Posterior vena cava (tissue), 2 donors: ENCODE measurements at regions not wholly inside any gene's neighbourhood (a gene's known extent, or its start where the extent isn't known, plus 50 kb on each side); places are given as distances from the start of the nearest gene placed in this dataset.

Experiments used
- DNase-seq: peaks from one replicate; pipeline ENCODE4 v3.0.0-alpha.2; 2020; ENCODE audit warnings: low spot score
- intact Hi-C, 2 donors: fragments of 100-400 bp; cut with DNase I; formaldehyde crosslinking; loops; one replicate each; pipeline versions ENCODE4 v1.14.1 to v1.14.2; 2022 to 2023
- donor health status: DM: yes; HTN: yes; CAD: no.
- donor health status: DM: yes; HTN: yes; CAD: no.

DNA sequence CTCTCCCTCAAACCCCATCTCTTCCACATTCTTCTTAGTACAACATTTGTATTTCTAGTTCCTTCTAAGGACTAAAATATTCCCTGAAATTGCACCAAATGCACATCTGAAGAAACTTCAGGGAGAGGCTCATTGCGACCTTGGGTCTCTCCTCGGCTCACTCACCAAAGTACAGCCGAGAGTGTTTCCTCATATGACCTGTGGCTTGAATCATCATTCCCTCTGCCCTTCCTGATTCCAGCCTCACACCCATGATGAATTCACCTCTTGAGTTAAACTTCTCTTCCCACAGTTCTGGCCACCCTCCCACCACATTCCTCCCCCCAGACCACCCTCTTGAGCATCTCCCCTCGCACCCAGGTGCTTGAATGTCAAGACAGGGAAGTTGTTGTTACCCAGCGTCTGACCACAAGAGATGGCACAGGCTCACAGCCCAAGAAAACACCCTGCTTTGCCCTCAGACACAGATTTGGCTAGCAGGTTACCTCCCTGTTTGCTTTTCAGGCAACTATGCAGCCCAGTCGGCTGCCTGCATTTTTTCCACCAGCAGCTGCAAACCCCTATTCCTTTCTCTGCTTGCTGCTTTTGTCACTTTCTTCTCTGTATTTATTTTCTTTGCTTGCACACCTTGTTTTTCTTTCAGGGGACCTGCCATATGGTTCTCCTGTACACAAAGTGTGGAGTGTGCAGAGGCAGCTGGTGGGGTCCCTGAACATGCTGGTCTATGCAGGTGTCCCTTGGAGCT lies 214.8 kb downstream of the SPATA18 start:
- no peak for DNase-seq
- intact Hi-C loops = no loop called here

- no peak for DNase-seq
- intact Hi-C loops = no loop called here
These were observed 215.5 kb downstream of the SPATA18 start for GRCh38 chr4:52266537-52267137.

DNA sequence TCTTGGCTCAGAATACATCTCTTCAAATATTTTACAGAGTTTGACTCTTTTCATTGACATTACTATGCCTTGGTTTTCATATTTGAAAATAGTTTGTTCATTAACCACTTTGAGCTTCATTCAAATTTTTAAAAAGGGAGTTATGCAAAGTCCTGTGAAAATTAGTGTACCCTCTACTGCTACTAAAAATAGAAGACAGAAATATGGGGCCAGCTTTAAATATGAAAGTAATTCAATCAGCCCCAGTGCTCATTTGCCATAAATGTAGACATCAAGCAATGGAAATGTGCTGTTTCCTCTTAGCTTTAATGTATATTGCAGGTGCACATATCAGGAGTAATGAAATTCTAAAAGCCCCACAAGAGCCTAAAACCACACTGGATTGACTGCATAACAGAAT lies 218.7 kb downstream of the SPATA18 start:
- intact Hi-C loops = no loop called here
- DNase-seq = no peak

DNA sequence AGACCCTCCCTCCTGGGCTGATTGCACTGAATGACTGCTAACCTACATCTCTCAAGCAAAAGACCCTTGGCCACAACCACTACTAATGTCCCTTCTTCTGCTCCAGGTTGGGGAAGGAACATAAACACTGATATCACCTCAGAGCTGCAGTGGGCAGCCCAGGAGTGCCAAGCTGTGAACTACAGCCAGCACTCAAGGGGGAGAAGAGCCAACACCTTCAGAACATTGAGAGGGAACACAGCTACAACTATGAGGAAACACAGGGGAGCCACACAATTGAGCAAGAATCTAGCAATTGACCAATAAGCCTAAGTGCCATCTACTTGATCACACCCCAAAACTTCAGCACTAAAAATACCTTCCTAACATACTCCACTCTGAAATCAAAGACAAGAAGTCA lies 222.8 kb downstream of the SPATA18 start:
- no peak for DNase-seq
- intact Hi-C loops = no loop called here

GRCh38 chr4:52288212-52288855 lies 237.2 kb downstream of the SPATA18 start:
- DNase-seq = no peak
- intact Hi-C loops = no loop called here

- DNase-seq = no peak
- intact Hi-C loops = no loop called here
These were observed 239.4 kb downstream of the SPATA18 start for GRCh38 chr4:52290466-52290865.

DNA sequence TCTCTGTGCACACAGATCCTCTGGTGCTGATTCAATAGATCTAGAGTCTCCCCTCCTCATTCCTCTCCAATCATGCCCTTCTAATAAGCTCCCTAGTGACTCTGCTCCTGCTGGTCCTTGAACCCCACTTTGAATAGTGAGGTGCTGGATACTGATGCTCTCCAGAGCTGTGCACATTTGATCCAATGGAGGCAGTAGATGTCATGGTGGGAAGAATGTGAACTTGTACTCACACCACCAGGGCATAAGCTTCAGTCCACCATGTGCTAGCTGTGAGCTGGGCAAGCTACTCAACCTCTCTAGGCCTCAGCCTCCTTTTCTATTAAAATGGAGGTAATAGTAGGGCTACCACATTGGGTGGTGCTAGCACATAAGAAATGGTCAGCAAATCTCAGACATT lies 241.1 kb downstream of the SPATA18 start:
- intact Hi-C loops = no loop called here
- no peak for DNase-seq

DNA sequence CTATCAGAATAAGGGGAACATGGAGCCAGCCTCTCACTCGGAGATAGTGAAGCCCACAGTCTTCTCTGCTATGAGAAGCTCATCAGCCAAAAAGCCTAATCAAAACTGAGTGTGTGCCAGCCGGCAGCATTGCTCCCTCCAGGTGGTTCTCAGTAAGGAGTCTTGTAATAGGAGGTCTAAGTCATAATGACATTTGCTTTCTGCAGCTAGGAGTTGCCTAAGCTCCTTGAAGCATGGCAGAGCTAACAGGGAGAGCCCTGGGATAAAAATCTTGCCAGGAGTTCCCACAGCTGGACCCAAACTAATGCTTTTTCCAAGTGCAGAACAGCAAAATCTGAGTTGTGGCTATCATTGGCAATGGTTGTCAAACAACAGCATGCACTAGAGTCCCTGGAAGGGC lies 245.2 kb downstream of the SPATA18 start:
- DNase-seq = no peak
- intact Hi-C loops = no loop called here

DNA sequence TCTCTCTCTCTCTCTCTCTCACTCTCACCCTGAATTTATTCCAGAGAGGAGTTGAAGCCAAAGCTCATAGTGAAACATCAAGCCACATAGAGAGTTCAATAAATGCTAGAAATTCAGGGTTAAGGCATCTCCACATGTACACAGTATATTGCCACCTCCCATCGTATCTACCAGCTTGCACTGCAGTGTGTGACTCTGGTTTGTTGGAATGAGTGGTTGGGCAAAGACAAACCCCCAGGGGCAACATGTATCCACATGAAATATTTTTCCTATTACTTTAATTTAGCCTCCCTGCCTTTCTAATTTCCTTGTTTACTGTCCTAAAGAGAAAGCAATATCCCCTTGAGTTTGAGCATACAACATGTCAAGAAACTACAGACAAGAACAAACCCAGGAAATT lies 247.3 kb downstream of the SPATA18 start:
- intact Hi-C loops = no loop called here

DNA sequence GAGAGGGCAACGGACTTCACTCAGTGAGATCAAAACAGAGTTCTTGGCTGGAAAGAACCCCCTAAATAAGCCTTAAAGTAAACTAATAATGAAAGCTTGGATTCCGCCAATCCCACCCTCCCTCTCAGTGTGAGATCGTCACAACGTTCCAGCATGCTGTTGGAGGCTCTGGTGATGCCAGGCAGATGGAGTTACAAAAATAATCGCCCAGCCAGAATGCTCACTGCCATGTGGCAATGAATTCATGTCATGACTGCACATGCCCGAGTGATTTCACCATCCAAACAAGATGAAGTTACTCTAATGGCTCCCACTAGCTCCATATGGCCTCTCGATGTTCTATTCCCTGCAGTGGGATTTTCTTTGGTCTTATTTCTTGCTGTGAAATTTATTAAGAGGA lies 248.0 kb downstream of the SPATA18 start:
- intact Hi-C loops = no loop called here

More for the DNA sequence above, 247.3 kb downstream of the SPATA18 start:
- DNase-seq = no peak

GRCh38 chr4:52311464-52312125 lies 260.5 kb downstream of the SPATA18 start:
- no peak for DNase-seq
- intact Hi-C loops = no loop called here

More for the DNA sequence above, 248.0 kb downstream of the SPATA18 start:
- DNase-seq = no peak

GRCh38 chr4:52312722-52313121 lies 261.6 kb downstream of the SPATA18 start:
- DNase-seq = no peak
- intact Hi-C loops = no loop called here

GRCh38 chr4:52317361-52317879 lies 266.3 kb downstream of the SPATA18 start:
- intact Hi-C loops = no loop called here

GRCh38 chr4:52317981-52318380 lies 266.9 kb downstream of the SPATA18 start:
- DNase-seq = no peak

More at GRCh38 chr4:52317361-52317879, 266.3 kb downstream of the SPATA18 start:
- no peak for DNase-seq

DNA sequence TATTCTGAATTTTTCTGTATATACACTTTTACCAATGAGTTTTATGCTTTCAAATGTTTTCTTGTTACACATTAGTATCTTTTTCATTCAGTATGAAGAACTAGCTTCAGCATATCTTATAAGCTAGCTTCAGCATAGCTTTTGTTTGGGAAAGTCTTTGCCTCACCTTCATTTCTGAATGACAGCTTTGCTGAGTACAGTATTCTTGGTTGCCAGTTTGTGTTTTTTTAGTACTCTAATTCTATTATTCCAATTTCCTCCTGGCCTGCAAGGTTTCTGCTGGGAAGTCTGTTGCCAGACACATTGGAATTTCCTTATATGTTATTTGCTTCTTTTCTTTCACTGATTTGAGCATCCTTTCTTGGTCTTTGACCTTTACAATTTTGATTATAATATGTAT lies 278.8 kb downstream of the SPATA18 start:
- intact Hi-C loops = no loop called here
- DNase-seq = no peak

More at GRCh38 chr4:52317981-52318380, 266.9 kb downstream of the SPATA18 start:
- intact Hi-C loops = no loop called here

DNA sequence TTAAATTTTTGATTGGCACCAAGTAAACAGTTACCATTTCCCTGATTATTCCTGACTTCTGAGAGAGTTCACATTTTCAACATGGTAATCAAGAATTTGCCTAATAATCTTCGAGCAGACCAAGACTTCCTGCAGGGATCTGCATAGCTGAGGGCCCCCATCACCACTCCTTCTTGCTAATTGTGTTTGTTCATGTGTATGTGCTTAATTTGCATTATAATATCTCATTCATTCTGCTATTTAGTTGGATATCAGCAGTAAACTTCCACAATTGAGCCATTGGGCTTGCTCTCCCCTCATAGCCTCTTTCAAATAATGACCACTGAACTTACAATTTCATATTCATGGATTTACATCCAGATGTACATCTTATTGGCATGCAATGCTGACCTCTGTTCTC lies 292.5 kb downstream of the SPATA18 start:
- intact Hi-C loops = no loop called here
- no peak for DNase-seq

DNA sequence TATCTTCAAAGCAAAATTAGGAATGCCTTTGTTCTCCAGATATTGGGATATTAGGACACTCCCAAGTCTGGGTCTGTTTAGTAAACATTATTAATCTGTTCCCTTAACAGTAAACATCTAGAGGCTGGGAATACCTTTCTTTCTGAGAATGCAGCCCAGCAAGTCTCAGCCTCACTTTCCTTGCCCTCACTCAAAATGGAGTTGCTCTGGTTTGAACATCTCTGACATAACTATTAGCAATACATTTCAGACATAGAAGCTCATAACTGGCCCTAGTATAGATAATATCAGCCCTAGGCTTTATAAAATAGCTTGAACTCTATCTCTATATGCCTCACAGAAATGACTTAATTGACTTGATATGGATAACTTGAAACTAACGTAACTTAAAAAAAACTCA lies 299.8 kb downstream of the SPATA18 start:
- intact Hi-C loops = no loop called here
- DNase-seq = no peak

DNA sequence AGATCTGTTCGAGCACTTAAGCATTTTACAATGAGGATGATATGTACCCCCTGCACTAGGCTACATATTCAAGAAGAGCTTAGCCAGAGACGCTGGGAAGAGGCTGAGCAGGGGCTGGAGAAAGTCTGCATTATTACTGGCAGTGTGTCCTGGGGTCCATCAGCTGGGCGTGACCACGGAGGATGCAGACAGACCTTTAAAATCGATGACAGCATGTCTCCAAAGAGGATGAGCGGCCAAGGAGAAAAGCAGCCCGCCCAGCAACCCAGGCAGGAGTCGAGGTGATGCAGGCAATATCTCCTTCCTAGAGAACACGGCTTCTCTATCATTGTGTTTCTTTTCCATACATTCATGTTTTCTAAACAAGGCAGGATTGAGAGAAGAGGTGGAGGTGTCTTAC lies 300.7 kb downstream of the USP46 start:
- peak; percentile 64 for DNase-seq
- intact Hi-C loops = no loop called here

DNA sequence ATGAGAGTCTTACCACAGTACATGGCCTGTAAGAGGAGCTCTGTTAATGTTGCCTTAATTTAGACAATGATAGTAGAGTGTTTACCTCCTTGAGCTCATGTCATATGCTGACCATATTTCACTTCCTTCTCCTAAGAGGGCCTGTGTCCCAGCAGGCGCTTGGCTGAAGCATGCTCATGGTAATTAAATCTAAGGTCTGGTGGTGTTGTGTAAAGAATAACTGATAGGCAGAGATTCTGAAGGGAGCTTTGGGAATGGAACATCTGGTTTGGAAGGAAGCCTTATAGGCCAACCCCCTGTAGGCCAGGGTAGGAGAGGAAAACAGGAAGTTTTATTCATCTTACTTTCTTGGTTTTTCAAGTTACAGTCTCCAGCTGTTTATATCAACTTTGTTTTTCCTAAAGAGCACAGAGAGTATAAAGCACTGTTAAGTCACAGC lies 300.2 kb downstream of the USP46 start:
- no peak for DNase-seq
- intact Hi-C loops = no loop called here

GRCh38 chr4:52366191-52366590 lies 292.9 kb downstream of the USP46 start:
- DNase-seq = no peak
- intact Hi-C loops = no loop called here
